Mucosa of descending colon (tissue), 3 donors: ENCODE measurements at regions not wholly inside any gene's neighbourhood (a gene's known extent, or its start where the extent isn't known, plus 50 kb on each side); places are given as distances from the start of the nearest gene placed in this dataset.

Experiments
- ATAC-seq: fragments of 200-7000 bp; cut with Tn5 transposase; one replicate; pipeline ENCODE4 v1.9.1; 2020; ENCODE audit warnings: mild to moderate bottlenecking, moderate library complexity
- DNase-seq, 3 donors: peaks; one replicate each; pipeline ENCODE4 v3.0.0-alpha.2; 2020
- H3K36me3 ChIP-seq: fragments of 200-600 bp; one replicate; pipeline ENCODE4 v1.8.0; 2021; ENCODE audit warnings: low read depth, mild to moderate bottlenecking
- H3K4me1 ChIP-seq: fragments of 200-600 bp; one replicate; pipeline ENCODE4 v1.8.0; 2021; ENCODE audit warnings: low read depth, mild to moderate bottlenecking
- H3K4me3 ChIP-seq: fragments of 200-600 bp; one replicate; pipeline ENCODE4 v1.8.0; 2021; ENCODE audit warnings: mild to moderate bottlenecking
- H3K9me3 ChIP-seq: fragments of 200-600 bp; one replicate; pipeline ENCODE4 v1.8.0; 2021; ENCODE audit warnings: mild to moderate bottlenecking
- intact Hi-C, 2 donors: fragments of 100-400 bp; cut with DNase I in 1 of 2; cut with micrococcal nuclease in 1 of 2; formaldehyde crosslinking; loops; one replicate each; pipeline versions ENCODE4 v1.11.0 to v1.11.1; 2022; cut with DNase I, micrococcal nuclease
- TF ChIP-seq, protein P1 (sequence below): fragments of 200-600 bp; IDR thresholded peaks from one replicate; pipeline ENCODE4 v1.8.0; 2022; ENCODE audit warnings: antibody characterized with exemption, mild to moderate bottlenecking
- donor health status: DM: no; HTN: no; CAD: no; lungs with moderate emphysema.
- donor health status: DM: no; HTN: no; CAD: no.
- donor health status: DM: no; HTN: yes; CAD: no.

DNA sequence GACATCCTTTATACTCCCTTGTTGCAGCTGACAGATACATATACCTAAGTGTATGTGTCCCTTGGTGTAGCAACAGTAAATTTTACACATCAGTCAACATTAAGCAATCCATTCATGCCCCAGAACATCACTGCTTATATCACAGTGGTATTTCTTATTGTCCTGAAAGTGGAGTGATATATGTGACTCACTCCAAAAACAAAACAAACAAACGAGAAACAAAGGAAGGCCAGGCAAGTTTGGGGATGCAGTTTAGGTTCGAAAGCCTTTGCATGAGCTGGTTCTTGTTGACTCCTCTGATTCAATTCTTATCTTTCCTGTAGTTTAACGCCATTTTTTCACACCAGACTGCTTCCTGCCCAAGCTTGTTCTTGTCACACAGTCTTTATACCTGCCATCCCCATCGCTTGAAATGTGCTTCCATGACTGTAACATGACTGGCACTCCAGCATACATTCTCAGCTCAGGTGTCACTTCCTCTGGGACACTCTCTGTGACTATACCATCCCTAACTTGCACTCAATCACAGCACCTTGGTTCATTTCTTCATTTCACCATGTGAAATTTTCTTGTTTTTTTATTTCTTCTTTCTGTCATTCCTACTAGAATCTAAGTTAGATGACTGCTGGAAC is 125.0 kb upstream of the TSHZ2 start:
- intact Hi-C loops, result no loop called here
- H3K4me1 ChIP-seq, result no peaks in the 10 kb centered on the region
- no peak overlapping the region for H3K4me3 ChIP-seq
- TF ChIP-seq, protein P1, sequence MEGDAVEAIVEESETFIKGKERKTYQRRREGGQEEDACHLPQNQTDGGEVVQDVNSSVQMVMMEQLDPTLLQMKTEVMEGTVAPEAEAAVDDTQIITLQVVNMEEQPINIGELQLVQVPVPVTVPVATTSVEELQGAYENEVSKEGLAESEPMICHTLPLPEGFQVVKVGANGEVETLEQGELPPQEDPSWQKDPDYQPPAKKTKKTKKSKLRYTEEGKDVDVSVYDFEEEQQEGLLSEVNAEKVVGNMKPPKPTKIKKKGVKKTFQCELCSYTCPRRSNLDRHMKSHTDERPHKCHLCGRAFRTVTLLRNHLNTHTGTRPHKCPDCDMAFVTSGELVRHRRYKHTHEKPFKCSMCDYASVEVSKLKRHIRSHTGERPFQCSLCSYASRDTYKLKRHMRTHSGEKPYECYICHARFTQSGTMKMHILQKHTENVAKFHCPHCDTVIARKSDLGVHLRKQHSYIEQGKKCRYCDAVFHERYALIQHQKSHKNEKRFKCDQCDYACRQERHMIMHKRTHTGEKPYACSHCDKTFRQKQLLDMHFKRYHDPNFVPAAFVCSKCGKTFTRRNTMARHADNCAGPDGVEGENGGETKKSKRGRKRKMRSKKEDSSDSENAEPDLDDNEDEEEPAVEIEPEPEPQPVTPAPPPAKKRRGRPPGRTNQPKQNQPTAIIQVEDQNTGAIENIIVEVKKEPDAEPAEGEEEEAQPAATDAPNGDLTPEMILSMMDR, result no peak
- H3K36me3 ChIP-seq, result no peaks in the 10 kb centered on the region
- H3K9me3 ChIP-seq, result no peaks in the 10 kb centered on the region
- ATAC-seq (no peak), DNase-seq (no peak)

DNA sequence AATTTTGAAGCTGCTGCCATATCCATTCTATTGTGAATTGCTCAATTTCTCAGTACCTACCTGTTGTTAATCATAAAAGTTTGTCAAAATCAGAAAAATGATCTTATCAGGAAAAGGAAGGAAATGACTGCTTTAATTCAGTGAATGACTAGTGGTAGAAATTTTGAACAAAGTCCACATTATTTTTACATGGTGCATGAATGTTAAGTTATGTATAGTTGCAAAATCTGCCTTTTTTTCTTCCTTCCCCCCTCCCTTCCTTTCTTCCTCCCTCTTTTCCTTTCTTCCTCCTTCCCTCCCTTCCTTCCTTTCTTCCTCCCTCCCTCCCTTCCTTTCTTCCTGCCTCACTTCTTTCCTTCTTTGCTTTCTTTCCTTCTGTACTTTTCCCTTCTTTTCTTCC is 127.1 kb upstream of the TSHZ2 start:
- Histone ChIP-seq H3K36me3 (no peaks in the 10 kb centered on the region), H3K4me3 (no peak overlapping the region), H3K9me3 (no peaks in the 10 kb centered on the region), H3K4me1 (no peaks in the 10 kb centered on the region)
- no peak for ATAC-seq
- DNase-seq, result no peak
- TF ChIP-seq, protein P1, result no peak
- intact Hi-C loops, result no loop called here

DNA sequence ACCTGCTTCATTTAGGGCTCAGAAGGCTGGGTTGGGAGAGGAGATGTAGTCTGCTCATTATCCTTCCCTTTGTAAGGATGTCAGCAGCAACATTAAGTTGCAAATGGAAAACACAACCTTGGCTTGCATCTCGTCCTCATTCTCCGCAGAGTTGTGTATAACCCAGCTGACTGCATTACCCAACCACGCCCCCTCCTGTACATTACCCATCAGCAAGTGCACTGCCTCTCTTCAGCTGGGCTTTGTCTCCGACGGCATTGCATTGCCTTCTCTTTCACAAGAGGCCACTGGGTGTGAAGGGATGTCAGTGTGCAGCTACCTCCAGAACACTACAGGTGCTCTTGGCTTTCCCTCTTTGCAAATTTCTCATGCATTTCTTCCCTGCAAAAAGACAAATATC is 128.7 kb upstream of the TSHZ2 start:
- Histone ChIP-seq H3K4me1 (no peaks in the 10 kb centered on the region), H3K9me3 (no peaks in the 10 kb centered on the region), H3K4me3 (no peak overlapping the region), H3K36me3 (no peaks in the 10 kb centered on the region)
- TF ChIP-seq, protein P1, result no peak
- ATAC-seq (no peak), DNase-seq (no peak)
- intact Hi-C loops, result no loop called here

DNA sequence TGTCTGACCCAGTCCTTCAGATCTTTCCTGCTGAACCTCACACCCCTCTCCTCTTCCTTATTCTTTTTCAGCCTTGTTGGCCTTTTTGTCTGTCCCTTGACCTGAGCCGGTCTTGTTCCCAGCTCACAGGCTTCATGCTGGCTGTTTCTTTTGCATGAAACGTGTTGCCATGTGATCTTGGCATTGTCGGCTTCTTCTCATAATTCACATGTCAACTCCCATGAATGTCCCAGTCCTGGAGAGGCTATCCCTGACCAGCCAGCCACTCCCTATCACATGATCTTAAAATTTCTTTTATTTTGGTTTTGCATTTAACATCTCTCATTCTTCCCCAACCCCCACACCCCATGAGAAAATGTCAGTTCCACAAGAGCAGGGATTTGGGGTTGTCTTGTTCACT is 131.2 kb upstream of the TSHZ2 start:
- no peak overlapping the region for H3K4me3 ChIP-seq
- DNase-seq, result no peak
- H3K9me3 ChIP-seq, result no peaks in the 10 kb centered on the region
- TF ChIP-seq, protein P1, result no peak
- no peaks in the 10 kb centered on the region for H3K4me1 ChIP-seq
- intact Hi-C loops, result no loop called here
- ATAC-seq, result no peak
- H3K36me3 ChIP-seq, result no peaks in the 10 kb centered on the region

DNA sequence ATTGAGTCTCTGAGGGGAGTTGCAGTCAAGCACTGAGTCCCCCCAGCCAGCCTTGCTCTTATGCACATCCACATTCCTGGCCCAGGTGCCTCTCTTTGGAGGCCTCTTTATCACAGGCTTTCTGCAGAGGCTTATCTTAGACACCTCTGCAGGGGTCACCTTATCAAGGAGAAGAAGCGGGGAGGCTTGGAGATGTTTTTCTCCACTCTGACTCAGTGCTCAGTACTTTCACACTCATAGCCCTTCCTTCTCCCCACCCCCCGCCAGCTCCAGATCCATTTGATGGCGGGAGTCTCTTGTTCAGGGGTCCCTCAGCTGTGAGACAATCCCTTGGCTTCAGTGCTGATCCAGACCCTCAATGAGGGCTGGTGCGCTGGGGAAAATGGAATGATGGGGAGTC is 132.1 kb upstream of the TSHZ2 start:
- no peak for ATAC-seq
- Histone ChIP-seq H3K36me3 (no peaks in the 10 kb centered on the region), H3K4me1 (no peaks in the 10 kb centered on the region), H3K9me3 (no peaks in the 10 kb centered on the region), H3K4me3 (no peak overlapping the region)
- intact Hi-C loops, result no loop called here
- TF ChIP-seq, protein P1, result no peak
- no peak for DNase-seq
